ENCODE measurements at regions not wholly inside any gene's neighbourhood (a gene's known extent, or its start where the extent isn't known, plus 50 kb on each side); places are given as distances from the start of the nearest gene placed in this dataset.
A peak's percentile ranks its signal among the peaks of the same experiment; 100 is the strongest.

- Histone ChIP-seq H3K9me3 (ENCODE audit: control insufficient read depth, insufficient read depth, low read depth, low read length) (no peaks in the 10 kb centered on the region), H3K4me1 (ENCODE audit: control insufficient read depth, insufficient read depth, low read length) (no peaks in the 10 kb centered on the region), H3K4me3 (ENCODE audit: low read depth, low read length) (no peak overlapping the region), H3K27ac (ENCODE audit: extremely low read depth, low read depth, low read length) (no peak overlapping the region), H3K36me3 (ENCODE audit: control insufficient read depth in 2 of 2, insufficient read depth in 1 of 2, low read length in 2 of 2) (no peaks in the 10 kb centered on the region)
- POLR2A ChIA-PET = no interaction called here
- CTCF ChIA-PET = no interaction called here
- TF ChIP-seq ZNF19 (tag by site-specific recombination; IDR thresholded peaks at IDR 0.05; ENCODE audit: low read depth) (no peak), ZNF426 (tag by site-specific recombination; IDR thresholded peaks at IDR 0.05) (peak; percentile 31), ZNF335 (tag by site-specific recombination; conservative IDR thresholded peaks at IDR 0.05) (no peak), ZNF37A (tag by site-specific recombination; IDR thresholded peaks at IDR 0.05) (no peak), ZNF629 (tag by site-specific recombination; IDR thresholded peaks at IDR 0.05) (no peak), ZNF555 (tag by site-specific recombination; conservative IDR thresholded peaks at IDR 0.05) (peak; percentile 27), ZBTB17 (tag by site-specific recombination; IDR thresholded peaks at IDR 0.05) (no peak), ZNF544 (tag by site-specific recombination; IDR thresholded peaks at IDR 0.05) (no peak), ZNF175 (tag by site-specific recombination; IDR thresholded peaks at IDR 0.05) (no peak), ZNF704 (tag by site-specific recombination; IDR thresholded peaks at IDR 0.05) (no peak), TRIM28 (IDR thresholded peaks at IDR 0.05; ENCODE audit: borderline replicate concordance, low read length) (no peak), ZNF830 (tag by site-specific recombination; IDR thresholded peaks at IDR 0.05; ENCODE audit: low read depth) (no peak), ZNF211 (tag by site-specific recombination; IDR thresholded peaks at IDR 0.05; ENCODE audit: low read depth) (no peak), ZNF701 (tag by site-specific recombination; IDR thresholded peaks at IDR 0.05) (no peak), ZBTB11 (tag by site-specific recombination; conservative IDR thresholded peaks at IDR 0.05; ENCODE audit: low read depth) (0 out of 2 replicates have a peak, but pooled peaks have one; percentile 23), ZNF394 (tag by site-specific recombination; IDR thresholded peaks at IDR 0.05; ENCODE audit: borderline replicate concordance) (peak; percentile 61; the same call in 1 of the 2 replicates)
Observed at GRCh38 chr10:65620404-65621048, 1305.3 kb upstream of the LRRTM3 start.

- Histone ChIP-seq H3K9me3 (ENCODE audit: control insufficient read depth, insufficient read depth, low read depth, low read length) (no peaks in the 10 kb centered on the region), H3K36me3 (ENCODE audit: control insufficient read depth in 2 of 2, insufficient read depth in 1 of 2, low read length in 2 of 2) (no peaks in the 10 kb centered on the region), H3K4me3 (ENCODE audit: low read depth, low read length) (no peak overlapping the region), H3K4me1 (ENCODE audit: control insufficient read depth, insufficient read depth, low read length) (no peaks in the 10 kb centered on the region), H3K27ac (ENCODE audit: extremely low read depth, low read depth, low read length) (no peak overlapping the region)
- ChIA-PET CTCF (interaction anchor here (0.6 kb wide), 1 partner anchor 623 kb away, joined by 3 read pairs; no protein-coding TSS in a partner anchor), POLR2A (no interaction called here)
- TF ChIP-seq ZNF660 (tag by site-specific recombination; IDR thresholded peaks at IDR 0.05) (no peak), ZNF518A (tag by site-specific recombination; conservative IDR thresholded peaks at IDR 0.05; ENCODE audit: low read depth) (no peak), ZNF280D (tag by site-specific recombination; IDR thresholded peaks at IDR 0.05) (no peak)
Observed at GRCh38 chr10:65622608-65623007, 1303.2 kb upstream of the LRRTM3 start.
